Transverse colon (tissue), 4 donors: ENCODE measurements at regions not wholly inside any gene's neighbourhood (a gene's known extent, or its start where the extent isn't known, plus 50 kb on each side); places are given as distances from the start of the nearest gene placed in this dataset.

Source experiments
- POLR2A ChIP-seq: fragments of 450-650 bp; IDR thresholded peaks from one replicate; pipeline ENCODE4 v1.6.1; 2016; ENCODE audit warnings: antibody characterized with exemption, mild to moderate bottlenecking, moderate library complexity
- POLR2AphosphoS5 ChIP-seq, 3 donors: sonication (generic); formaldehyde crosslinking; IDR thresholded peaks; one replicate each; pipeline ENCODE4 v1.6.1; 2016; ENCODE audit warnings: antibody characterized with exemption in 3 of 3
- TF ChIP-seq, protein P1 (sequence below), 5 experiments: fragments of 200-600 bp in 3 of 5; fragments of 450-650 bp in 2 of 5; sonication (generic) in 3 of 5; IDR thresholded peaks; 1 replicate in 2 of 5; 2 replicates in 3 of 5; pipeline ENCODE4 v1.5.1; 2016 to 2017; ENCODE audit warnings: antibody characterized with exemption in 5 of 5, inconsistent platforms in 3 of 5, mild to moderate bottlenecking in 2 of 5, moderate library complexity in 1 of 5

DNA sequence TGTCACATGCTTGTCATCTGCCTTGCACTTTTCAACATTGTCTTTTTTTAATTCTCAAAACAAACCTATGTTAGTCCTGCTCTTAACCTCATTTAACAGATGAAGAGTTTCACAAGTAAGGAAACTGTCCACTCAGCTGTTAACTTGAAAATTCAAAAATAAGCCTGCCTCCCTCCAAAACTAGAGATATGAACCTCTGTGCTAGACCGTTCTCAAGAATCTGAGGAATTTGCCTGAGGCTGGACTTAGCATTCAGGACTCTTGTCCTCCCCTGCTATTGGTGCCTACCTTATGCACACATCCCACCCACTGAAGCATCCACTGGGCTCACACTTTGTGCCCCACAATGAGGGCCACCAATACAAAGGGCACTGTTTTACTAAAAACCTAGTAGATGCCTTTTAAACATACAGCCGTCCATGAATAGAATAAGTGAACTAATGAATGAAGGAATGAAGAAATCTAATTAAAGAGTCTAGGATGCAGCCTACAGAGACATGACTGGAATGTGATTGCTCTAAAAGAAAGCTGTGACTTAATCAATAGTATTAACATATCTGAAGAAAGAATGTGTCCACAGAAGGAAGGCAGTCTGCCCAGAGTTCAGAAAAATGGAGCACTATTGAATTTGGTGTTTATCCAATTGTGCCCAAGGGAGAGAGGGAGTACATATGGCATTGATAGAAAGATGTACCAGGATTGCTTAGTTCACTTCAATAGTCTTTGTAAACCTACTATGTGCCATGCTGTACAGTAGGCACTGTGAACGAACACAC lies 238.5 kb downstream of the SPTSSA start:
- TF ChIP-seq, protein P1, sequence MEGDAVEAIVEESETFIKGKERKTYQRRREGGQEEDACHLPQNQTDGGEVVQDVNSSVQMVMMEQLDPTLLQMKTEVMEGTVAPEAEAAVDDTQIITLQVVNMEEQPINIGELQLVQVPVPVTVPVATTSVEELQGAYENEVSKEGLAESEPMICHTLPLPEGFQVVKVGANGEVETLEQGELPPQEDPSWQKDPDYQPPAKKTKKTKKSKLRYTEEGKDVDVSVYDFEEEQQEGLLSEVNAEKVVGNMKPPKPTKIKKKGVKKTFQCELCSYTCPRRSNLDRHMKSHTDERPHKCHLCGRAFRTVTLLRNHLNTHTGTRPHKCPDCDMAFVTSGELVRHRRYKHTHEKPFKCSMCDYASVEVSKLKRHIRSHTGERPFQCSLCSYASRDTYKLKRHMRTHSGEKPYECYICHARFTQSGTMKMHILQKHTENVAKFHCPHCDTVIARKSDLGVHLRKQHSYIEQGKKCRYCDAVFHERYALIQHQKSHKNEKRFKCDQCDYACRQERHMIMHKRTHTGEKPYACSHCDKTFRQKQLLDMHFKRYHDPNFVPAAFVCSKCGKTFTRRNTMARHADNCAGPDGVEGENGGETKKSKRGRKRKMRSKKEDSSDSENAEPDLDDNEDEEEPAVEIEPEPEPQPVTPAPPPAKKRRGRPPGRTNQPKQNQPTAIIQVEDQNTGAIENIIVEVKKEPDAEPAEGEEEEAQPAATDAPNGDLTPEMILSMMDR (IDR thresholded peaks at IDR 0.05) = no peak
- TF ChIP-seq POLR2A = no peak
- no peak for TF ChIP-seq POLR2AphosphoS5 (IDR thresholded peaks at IDR 0.05)
